ENCODE measurements at regions not wholly inside any gene's neighbourhood (a gene's known extent, or its start where the extent isn't known, plus 50 kb on each side); places are given as distances from the start of the nearest gene placed in this dataset.

DNA sequence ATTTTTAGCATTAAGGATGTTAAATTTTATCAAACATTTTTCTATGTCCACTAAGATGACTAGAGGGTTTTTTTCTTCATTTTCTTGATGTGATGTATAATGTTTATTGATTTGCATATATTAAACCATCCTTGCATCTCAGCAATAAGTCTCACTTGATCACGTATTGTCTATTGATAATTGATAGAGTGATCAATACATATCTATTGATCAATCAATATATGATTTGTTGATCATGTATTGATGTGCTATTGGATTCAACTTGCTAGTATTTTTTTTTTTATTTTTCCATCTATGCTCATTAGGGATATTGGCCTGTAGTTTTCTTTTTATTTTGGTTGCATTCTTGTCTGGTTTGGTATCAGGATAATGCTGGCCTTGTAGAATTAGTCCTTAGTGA is 2202.0 kb downstream of the PCDH9 start:
- no peaks in the 10 kb centered on the region for H3K79me1 ChIP-seq (ENCODE audit: insufficient read depth, low read depth, low read length, poor library complexity, severe bottlenecking)
- H2BK12ac ChIP-seq (ENCODE audit: insufficient read length, low read depth, low read length), result no peak overlapping the region
- H3K4ac ChIP-seq (ENCODE audit: low read depth, low read length), result no peak overlapping the region
- H2AK5ac ChIP-seq (ENCODE audit: insufficient read length, low read length), result no peak overlapping the region
- H3K79me2 ChIP-seq (ENCODE audit: insufficient read depth, low read length), result no peaks in the 10 kb centered on the region
- H2BK15ac ChIP-seq (ENCODE audit: low read depth, low read length), result no peak overlapping the region
- no peak overlapping the region for H3K14ac ChIP-seq (ENCODE audit: insufficient read depth, low read length)
- H3K27me3 ChIP-seq (ENCODE audit: insufficient read depth, low read length), result no peaks in the 10 kb centered on the region
- no peak overlapping the region for H4K8ac ChIP-seq (replicated peaks; ENCODE audit: insufficient read length, low read depth, low read length)
- no peak overlapping the region for H3T11ph ChIP-seq (ENCODE audit: low read length)
- no peak overlapping the region for H3K4me2 ChIP-seq (ENCODE audit: insufficient read depth, insufficient read length, low read length)
- Mint-ChIP-seq H3K9me3 (peaks cover 4 to 11% of the 10 kb centered on the region in 2 experiments; a peak in 4 of 5 replicates), H3K4me3 (no peak overlapping the region), H3K4me1 (peaks cover 0 to 8% of the 10 kb centered on the region in 2 experiments; a peak in 2 of 4 replicates), H3K36me3 (ENCODE audit: insufficient read depth in 1 of 3, low read depth in 3 of 3) (peaks cover 2 to 4% (median 3%) of the 10 kb centered on the region in 3 experiments; a peak in 5 of 7 replicates), H3K27ac (no peak overlapping the region), H3K27me3 (ENCODE audit: low read depth) (no peaks in the 10 kb centered on the region; the same call in none of the 2 replicates)
- H2BK120ac ChIP-seq (ENCODE audit: low read depth, low read length, poor library complexity, severe bottlenecking), result no peak overlapping the region
- H3K23me2 ChIP-seq (ENCODE audit: insufficient read length, low read depth, low read length, poor library complexity, severe bottlenecking), result no peaks in the 10 kb centered on the region
- H2BK20ac ChIP-seq (ENCODE audit: low read depth, low read length, poor library complexity, severe bottlenecking), result no peak overlapping the region
- DNase-seq, result no peak
- H2AFZ ChIP-seq (ENCODE audit: low read length), result no peak overlapping the region
- no peak overlapping the region for H3K27ac ChIP-seq (ENCODE audit: insufficient read length, low read depth, low read length)
- no CpG with 5 or more reads among the region's 1 CpG for WGBS (ENCODE audit: extremely low coverage, insufficient read length, low lambda C conversion rate)
- no peak overlapping the region for H4K91ac ChIP-seq (ENCODE audit: insufficient read length, low read depth, low read length)
- H3K9me3 ChIP-seq (ENCODE audit: control insufficient read depth, low read depth, low read length), result no peaks in the 10 kb centered on the region
- no peak overlapping the region for H2BK5ac ChIP-seq (ENCODE audit: insufficient read length, low read length)
- H3K9ac ChIP-seq (ENCODE audit: extremely low read depth, insufficient read length, low read length), result no peak overlapping the region
- H3K18ac ChIP-seq (ENCODE audit: insufficient read length, low read depth, low read length), result no peak overlapping the region
- H3K56ac ChIP-seq (ENCODE audit: insufficient read length, low read depth, low read length), result no peak overlapping the region
- H4K20me1 ChIP-seq (ENCODE audit: control insufficient read depth, insufficient read depth, insufficient read length), result no peaks in the 10 kb centered on the region
- H4K5ac ChIP-seq (ENCODE audit: insufficient read length, low read depth, low read length), result no peak overlapping the region
- no peak overlapping the region for H3K23ac ChIP-seq (ENCODE audit: insufficient read length, low read depth, low read length)
- TF ChIP-seq, protein P1, sequence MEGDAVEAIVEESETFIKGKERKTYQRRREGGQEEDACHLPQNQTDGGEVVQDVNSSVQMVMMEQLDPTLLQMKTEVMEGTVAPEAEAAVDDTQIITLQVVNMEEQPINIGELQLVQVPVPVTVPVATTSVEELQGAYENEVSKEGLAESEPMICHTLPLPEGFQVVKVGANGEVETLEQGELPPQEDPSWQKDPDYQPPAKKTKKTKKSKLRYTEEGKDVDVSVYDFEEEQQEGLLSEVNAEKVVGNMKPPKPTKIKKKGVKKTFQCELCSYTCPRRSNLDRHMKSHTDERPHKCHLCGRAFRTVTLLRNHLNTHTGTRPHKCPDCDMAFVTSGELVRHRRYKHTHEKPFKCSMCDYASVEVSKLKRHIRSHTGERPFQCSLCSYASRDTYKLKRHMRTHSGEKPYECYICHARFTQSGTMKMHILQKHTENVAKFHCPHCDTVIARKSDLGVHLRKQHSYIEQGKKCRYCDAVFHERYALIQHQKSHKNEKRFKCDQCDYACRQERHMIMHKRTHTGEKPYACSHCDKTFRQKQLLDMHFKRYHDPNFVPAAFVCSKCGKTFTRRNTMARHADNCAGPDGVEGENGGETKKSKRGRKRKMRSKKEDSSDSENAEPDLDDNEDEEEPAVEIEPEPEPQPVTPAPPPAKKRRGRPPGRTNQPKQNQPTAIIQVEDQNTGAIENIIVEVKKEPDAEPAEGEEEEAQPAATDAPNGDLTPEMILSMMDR (conservative IDR thresholded peaks at IDR 0.05), result no peak
- H3K4me1 ChIP-seq (ENCODE audit: insufficient read depth, low read length), result no peaks in the 10 kb centered on the region
